Sigmoid colon (tissue), 6 donors: ENCODE measurements at regions not wholly inside any gene's neighbourhood (a gene's known extent, or its start where the extent isn't known, plus 50 kb on each side); places are given as distances from the start of the nearest gene placed in this dataset.

ENCODE experiments used
- DNase-seq: peaks from one replicate; pipeline ENCODE4 v3.0.0-alpha.2; 2019
- H3K27ac ChIP-seq, 4 donors: fragments of 200-600 bp; sonication (generic); one replicate each; pipeline ENCODE4 v1.5.1; 2016 to 2019; ENCODE audit warnings: mild to moderate bottlenecking in 1 of 4
- H3K27me3 ChIP-seq, 3 donors: fragments of 200-600 bp; sonication (generic); one replicate each; pipeline ENCODE4 v1.5.1; 2019; ENCODE audit warnings: mild to moderate bottlenecking in 1 of 3
- H3K36me3 ChIP-seq, 4 donors: fragments of 200-600 bp; sonication (generic); one replicate each; pipeline ENCODE4 v1.5.1; 2016 to 2019
- H3K4me1 ChIP-seq, 4 donors: fragments of 200-600 bp; sonication (generic); one replicate each; pipeline ENCODE4 v1.5.1; 2017 to 2019
- H3K4me3 ChIP-seq, 4 donors: fragments of 200-600 bp; sonication (generic); one replicate each; pipeline ENCODE4 v1.5.1; 2017 to 2019; ENCODE audit warnings: mild to moderate bottlenecking in 2 of 4, moderate library complexity in 1 of 4
- H3K9me3 ChIP-seq, 4 donors: fragments of 200-600 bp in 3 of 4; sonication (generic) in 3 of 4; one replicate each; pipeline versions ENCODE4 v1.5.1 to v1.6.1; 2013 to 2019
- EP300 ChIP-seq, 4 donors: sonication (generic); formaldehyde crosslinking; IDR thresholded peaks; one replicate each; pipeline ENCODE4 v1.6.1; 2017; ENCODE audit warnings: antibody characterized with exemption in 4 of 4
- POLR2A ChIP-seq, 2 donors: fragments of 450-650 bp; IDR thresholded peaks; one replicate each; pipeline ENCODE4 v1.6.1; 2016; ENCODE audit warnings: antibody characterized with exemption in 2 of 2, mild to moderate bottlenecking in 2 of 2, moderate library complexity in 2 of 2
- POLR2AphosphoS5 ChIP-seq, 4 donors: sonication (generic); formaldehyde crosslinking; IDR thresholded peaks; one replicate each; pipeline ENCODE4 v1.6.1; 2017; ENCODE audit warnings: antibody characterized with exemption in 4 of 4
- WGBS, 2 donors: extraction: QIAGEN DNeasy Blood & Tissue Kit; methylation state at CpG; one replicate each; pipeline ENCODE4 v1.1.7; 2013; 5-methylcytosine and 5-hydroxymethylcytosine counted together
- intact Hi-C: fragments of 100-400 bp; cut with DNase I; formaldehyde crosslinking; loops from one replicate; pipeline ENCODE4 v1.15.1; 2023
- TF ChIP-seq, protein P1 (sequence below), 4 experiments: fragments of 450-650 bp in 3 of 4; fragments of 200-600 bp in 1 of 4; IDR thresholded peaks; one replicate each; pipeline ENCODE4 v1.5.1; 2016 to 2019; ENCODE audit warnings: antibody characterized with exemption in 4 of 4, mild to moderate bottlenecking in 3 of 4, moderate library complexity in 2 of 4
- donor health status: healthy with polysubstance abuse.
- donor health status: healthy.

DNA sequence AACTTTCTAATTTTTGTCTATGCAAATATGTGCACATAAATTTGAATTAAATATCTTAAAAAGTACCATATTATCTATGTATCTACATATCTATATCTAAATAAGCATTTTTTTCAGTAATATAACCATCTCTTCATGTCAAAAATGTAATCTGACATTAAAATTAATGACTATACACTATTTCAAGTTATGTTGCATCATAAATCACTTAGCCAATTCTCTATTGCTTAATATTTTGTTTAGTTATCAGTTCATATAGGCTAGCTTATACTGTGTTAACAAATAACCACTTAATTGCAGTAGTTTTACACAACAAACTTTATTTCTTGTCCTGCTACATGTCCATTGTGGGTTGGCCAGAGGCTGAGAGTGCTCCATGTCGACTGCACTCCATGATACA lies 360.8 kb downstream of the EPM2A start:
- no peaks in the 10 kb centered on the region for H3K36me3 ChIP-seq
- no peaks in the 10 kb centered on the region for H3K9me3 ChIP-seq
- no peaks in the 10 kb centered on the region for H3K27me3 ChIP-seq
- H3K4me1 ChIP-seq, result no peaks in the 10 kb centered on the region
- TF ChIP-seq, protein P1, sequence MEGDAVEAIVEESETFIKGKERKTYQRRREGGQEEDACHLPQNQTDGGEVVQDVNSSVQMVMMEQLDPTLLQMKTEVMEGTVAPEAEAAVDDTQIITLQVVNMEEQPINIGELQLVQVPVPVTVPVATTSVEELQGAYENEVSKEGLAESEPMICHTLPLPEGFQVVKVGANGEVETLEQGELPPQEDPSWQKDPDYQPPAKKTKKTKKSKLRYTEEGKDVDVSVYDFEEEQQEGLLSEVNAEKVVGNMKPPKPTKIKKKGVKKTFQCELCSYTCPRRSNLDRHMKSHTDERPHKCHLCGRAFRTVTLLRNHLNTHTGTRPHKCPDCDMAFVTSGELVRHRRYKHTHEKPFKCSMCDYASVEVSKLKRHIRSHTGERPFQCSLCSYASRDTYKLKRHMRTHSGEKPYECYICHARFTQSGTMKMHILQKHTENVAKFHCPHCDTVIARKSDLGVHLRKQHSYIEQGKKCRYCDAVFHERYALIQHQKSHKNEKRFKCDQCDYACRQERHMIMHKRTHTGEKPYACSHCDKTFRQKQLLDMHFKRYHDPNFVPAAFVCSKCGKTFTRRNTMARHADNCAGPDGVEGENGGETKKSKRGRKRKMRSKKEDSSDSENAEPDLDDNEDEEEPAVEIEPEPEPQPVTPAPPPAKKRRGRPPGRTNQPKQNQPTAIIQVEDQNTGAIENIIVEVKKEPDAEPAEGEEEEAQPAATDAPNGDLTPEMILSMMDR (IDR thresholded peaks at IDR 0.05), result no peak
- no peak for TF ChIP-seq EP300 (IDR thresholded peaks at IDR 0.05)
- no peak for TF ChIP-seq POLR2AphosphoS5 (IDR thresholded peaks at IDR 0.05)
- no peak for TF ChIP-seq POLR2A (IDR thresholded peaks at IDR 0.05)
- intact Hi-C loops, result no loop called here
- no peak overlapping the region for H3K27ac ChIP-seq
- no peak for DNase-seq
- no peak overlapping the region for H3K4me3 ChIP-seq
- 56 to 77% methylated on average over 1 of the region's 1 CpG for WGBS, 2 donors

DNA sequence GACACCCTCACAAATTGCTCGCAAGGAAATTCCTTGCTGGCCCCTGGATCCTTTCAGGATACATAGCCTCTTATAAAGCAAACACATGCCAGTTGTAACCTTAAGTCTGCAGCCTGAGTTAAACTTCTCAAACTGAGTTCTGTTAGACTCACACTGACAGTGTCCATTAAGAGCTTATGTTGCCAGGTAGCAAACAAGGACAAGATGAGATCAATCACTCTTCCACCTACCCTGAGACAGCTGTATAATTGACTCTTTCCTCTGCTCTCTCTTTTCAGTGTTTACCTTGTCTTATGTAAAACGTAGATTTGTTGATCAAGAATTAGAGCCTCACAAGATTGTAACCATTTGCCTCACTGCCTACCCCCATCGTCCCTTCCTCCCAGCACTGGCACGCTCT lies 359.8 kb downstream of the EPM2A start:
- Histone ChIP-seq H3K4me1 (no peaks in the 10 kb centered on the region), H3K27me3 (no peaks in the 10 kb centered on the region), H3K4me3 (no peak overlapping the region), H3K9me3 (no peaks in the 10 kb centered on the region), H3K36me3 (no peaks in the 10 kb centered on the region), H3K27ac (no peak overlapping the region)
- WGBS, 2 donors, result 60 to 67% methylated on average over 4 of the region's 4 CpGs
- TF ChIP-seq, protein P1 (IDR thresholded peaks at IDR 0.05), result no peak
- TF ChIP-seq POLR2AphosphoS5 (IDR thresholded peaks at IDR 0.05) (no peak), EP300 (IDR thresholded peaks at IDR 0.05) (no peak), POLR2A (IDR thresholded peaks at IDR 0.05) (no peak)
- no peak for DNase-seq
- intact Hi-C loops, result no loop called here

DNA sequence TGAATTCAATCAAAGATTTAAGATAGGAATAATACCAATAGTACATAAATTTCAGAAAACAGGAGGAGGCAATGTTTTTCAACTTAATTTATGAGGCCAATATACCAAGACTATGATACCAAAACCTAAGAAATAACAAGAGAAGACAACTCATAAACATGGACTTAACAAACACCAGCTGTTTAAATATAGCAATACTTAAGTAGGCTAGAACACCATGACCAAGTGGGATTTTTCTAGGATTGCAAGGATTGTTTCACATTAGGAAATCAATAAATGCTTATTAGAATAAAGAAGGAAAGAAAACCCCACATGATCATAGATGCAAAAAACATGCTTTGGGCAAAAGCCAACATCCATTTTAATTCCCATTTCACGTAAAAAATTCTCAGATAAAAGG lies 355.1 kb downstream of the EPM2A start:
- no peaks in the 10 kb centered on the region for H3K4me1 ChIP-seq
- TF ChIP-seq EP300 (IDR thresholded peaks at IDR 0.05) (no peak), POLR2A (IDR thresholded peaks at IDR 0.05) (no peak), POLR2AphosphoS5 (IDR thresholded peaks at IDR 0.05) (no peak)
- TF ChIP-seq, protein P1 (IDR thresholded peaks at IDR 0.05), result no peak
- WGBS, 2 donors, result 63 to 70% methylated on average over 1 of the region's 1 CpG

DNA sequence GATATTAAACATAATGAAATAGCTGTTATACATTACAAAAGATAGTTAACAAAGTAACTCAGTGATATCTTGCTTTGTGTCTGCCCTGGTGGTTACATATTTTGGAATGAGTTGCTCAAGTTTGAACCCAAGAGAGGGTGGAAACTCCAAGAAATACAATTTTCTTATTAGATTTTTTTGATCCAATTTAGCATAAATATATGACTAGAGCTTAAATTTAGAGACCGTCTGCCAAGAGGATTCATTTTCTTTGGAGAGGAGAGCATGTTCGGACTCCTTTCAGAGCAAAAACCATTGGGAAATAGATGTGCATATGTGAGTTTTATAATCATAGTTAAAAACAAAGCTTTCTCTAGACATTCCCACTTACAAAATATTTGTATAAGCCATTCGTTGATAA lies 353.4 kb downstream of the EPM2A start:
- H3K36me3 ChIP-seq, result no peaks in the 10 kb centered on the region
- H3K9me3 ChIP-seq, result no peaks in the 10 kb centered on the region
- intact Hi-C loops, result no loop called here
- H3K4me1 ChIP-seq, result no peaks in the 10 kb centered on the region
- no peaks in the 10 kb centered on the region for H3K27me3 ChIP-seq
- TF ChIP-seq, protein P1 (IDR thresholded peaks at IDR 0.05), result no peak
- TF ChIP-seq POLR2AphosphoS5 (IDR thresholded peaks at IDR 0.05) (no peak), EP300 (IDR thresholded peaks at IDR 0.05) (no peak), POLR2A (IDR thresholded peaks at IDR 0.05) (no peak)
- H3K27ac ChIP-seq, result no peak overlapping the region
- 64 to 66% methylated on average over 3 of the region's 3 CpGs for WGBS, 2 donors
- no peak overlapping the region for H3K4me3 ChIP-seq
- no peak for DNase-seq

More for the DNA sequence above, 355.1 kb downstream of the EPM2A start:
- no peak for DNase-seq
- intact Hi-C loops, result no loop called here
- H3K27me3 ChIP-seq, result no peaks in the 10 kb centered on the region
- H3K27ac ChIP-seq, result no peak overlapping the region
- no peak overlapping the region for H3K4me3 ChIP-seq
- H3K36me3 ChIP-seq, result no peaks in the 10 kb centered on the region
- H3K9me3 ChIP-seq, result no peaks in the 10 kb centered on the region

DNA sequence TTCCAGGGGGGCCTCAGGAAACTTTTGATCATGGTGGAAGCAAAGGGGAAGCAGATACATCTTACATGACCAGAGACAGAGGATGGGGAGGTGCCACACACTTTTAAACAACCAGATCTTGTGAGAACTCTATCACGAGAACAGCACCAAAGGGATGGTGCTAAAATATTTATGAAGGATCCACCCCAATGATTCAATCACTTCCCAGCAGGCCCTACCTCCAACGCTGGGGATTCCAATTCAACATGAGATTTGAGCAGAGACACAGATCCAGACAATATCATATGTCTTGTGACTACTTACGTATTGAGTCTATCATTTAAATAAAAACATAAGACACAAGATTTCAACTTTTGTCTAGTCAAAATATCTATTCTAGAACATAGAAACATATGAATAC lies 351.9 kb downstream of the EPM2A start:
- intact Hi-C loops, result no loop called here
- DNase-seq, result no peak
- H3K36me3 ChIP-seq, result no peaks in the 10 kb centered on the region
- H3K4me3 ChIP-seq, result no peak overlapping the region
- no peaks in the 10 kb centered on the region for H3K9me3 ChIP-seq
- no peaks in the 10 kb centered on the region for H3K27me3 ChIP-seq
- H3K4me1 ChIP-seq, result no peaks in the 10 kb centered on the region
- H3K27ac ChIP-seq, result no peak overlapping the region
- 68 to 77% methylated on average over 3 of the region's 3 CpGs for WGBS, 2 donors
- TF ChIP-seq EP300 (IDR thresholded peaks at IDR 0.05) (no peak), POLR2A (IDR thresholded peaks at IDR 0.05) (no peak), POLR2AphosphoS5 (IDR thresholded peaks at IDR 0.05) (no peak)
- TF ChIP-seq, protein P1 (IDR thresholded peaks at IDR 0.05), result no peak
